H1 (cell line): ENCODE measurements at regions not wholly inside any gene's neighbourhood (a gene's known extent, or its start where the extent isn't known, plus 50 kb on each side); places are given as distances from the start of the nearest gene placed in this dataset.

ENCODE experiments used
- CTCF ChIA-PET: fragments of 300-600 bp; sonication (Branson Sonifier 250); formaldehyde crosslinking; loops from one replicate; lab custom pipeline; 2021; ENCODE audit not compliant: partially characterized antibody; lab: Charles Lee
- POLR2A ChIA-PET: fragments of 300-600 bp; sonication (Branson Sonifier 250); formaldehyde crosslinking; loops from one replicate; lab custom pipeline; 2021; ENCODE audit warnings: inconsistent platforms; ENCODE audit not compliant: partially characterized antibody; lab: Charles Lee
- DNase-seq, 2 experiments: peaks; one replicate each; pipeline versions ENCODE4 v3.0.0 to v3.0.0-alpha.2; 2010 to 2022; ENCODE audit warnings: low spot score in 2 of 2, low read depth in 1 of 2, mixed read lengths in 1 of 2
- FAIRE-seq: peaks from 2 replicates; lab custom pipeline; 2011; peaks lifted over from hg19 to GRCh38; lab: Jason Lieb, UNC
- H2AFZ ChIP-seq: 2 replicates; pipeline ENCODE4 v1.8.1; 2012; ENCODE audit warnings: low read length, inconsistent platforms
- H2AK5ac ChIP-seq: 2 replicates; pipeline ENCODE4 v1.6.1; 2013; ENCODE audit warnings: low read depth, low read length
- H2BK120ac ChIP-seq: replicated peaks from 2 replicates; pipeline ENCODE3; 2013; ENCODE audit warnings: low read depth, low read length, inconsistent platforms
- H2BK12ac ChIP-seq: 2 replicates; pipeline ENCODE4 v1.6.1; 2013; ENCODE audit warnings: low read depth, low read length
- H2BK15ac ChIP-seq: 2 replicates; pipeline ENCODE4 v1.6.1; 2013; ENCODE audit warnings: low read length
- H2BK20ac ChIP-seq: 2 replicates; pipeline ENCODE4 v1.6.1; 2013; ENCODE audit warnings: low read length
- H2BK5ac ChIP-seq: 2 replicates; pipeline ENCODE4 v1.6.1; 2013; ENCODE audit warnings: low read depth, low read length
- H3K14ac ChIP-seq: 2 replicates; pipeline ENCODE4 v1.6.1; 2013; ENCODE audit warnings: inconsistent platforms; ENCODE audit not compliant: insufficient read length
- H3K18ac ChIP-seq: 2 replicates; pipeline ENCODE4 v1.6.1; 2013; ENCODE audit warnings: low read length; ENCODE audit errors: extremely low read depth
- H3K23ac ChIP-seq: 2 replicates; pipeline ENCODE4 v1.6.1; 2013; ENCODE audit warnings: inconsistent platforms; ENCODE audit not compliant: insufficient read length
- H3K23me2 ChIP-seq: 2 replicates; pipeline ENCODE4 v1.6.1; 2013; ENCODE audit warnings: low read depth, low read length
- H3K27ac ChIP-seq: 2 replicates; pipeline ENCODE4 v1.6.1; 2011; ENCODE audit warnings: low read depth, low read length, inconsistent platforms
- H3K27me3 ChIP-seq, 4 experiments: replicated peaks in 1 of 4; 1 replicate in 1 of 4; 2 replicates in 3 of 4; pipeline versions ENCODE4 v1.6.1 to v1.8.1; 2011 to 2013; ENCODE audit warnings: low read length in 3 of 4, mild to moderate bottlenecking in 3 of 4, inconsistent platforms in 2 of 4, mixed read lengths in 2 of 4, moderate library complexity in 1 of 4; ENCODE audit not compliant: control insufficient read depth in 3 of 4, insufficient read depth in 3 of 4; ENCODE audit errors: extremely low read depth in 1 of 4
- H3K36me3 ChIP-seq, 4 experiments: 2 replicates each; pipeline versions ENCODE4 v1.6.1 to v1.8.1; 2011 to 2013; ENCODE audit warnings: mild to moderate bottlenecking in 4 of 4, low read length in 3 of 4, moderate library complexity in 2 of 4, control low read depth in 1 of 4, inconsistent platforms in 1 of 4; ENCODE audit not compliant: insufficient read depth in 4 of 4, control insufficient read depth in 2 of 4
- H3K4ac ChIP-seq: replicated peaks from 2 replicates; pipeline ENCODE3; 2013; ENCODE audit warnings: low read length, low read depth, mixed read lengths, inconsistent platforms; ENCODE audit not compliant: insufficient read length
- H3K4me1 ChIP-seq, 4 experiments: replicated peaks in 1 of 4; 1 replicate in 1 of 4; 2 replicates in 3 of 4; pipeline versions ENCODE4 v1.6.1 to v1.8.1; 2011 to 2013; ENCODE audit warnings: low read length in 3 of 4, inconsistent platforms in 2 of 4, mixed read lengths in 1 of 4; ENCODE audit not compliant: insufficient read depth in 4 of 4, control insufficient read depth in 3 of 4
- H3K4me2 ChIP-seq, 2 experiments: 2 replicates each; pipeline versions ENCODE4 v1.6.1 to v1.8.1; 2011 to 2013; ENCODE audit warnings: low read depth in 2 of 2, low read length in 2 of 2, control low read depth in 1 of 2, inconsistent platforms in 1 of 2, mild to moderate bottlenecking in 1 of 2; ENCODE audit not compliant: insufficient read depth in 1 of 2
- H3K4me3 ChIP-seq, 4 experiments: fragments of 200-600, 300-600 bp in 1 of 4; sonication (generic), shearing (Covaris generic), sonication (Bioruptor Twin) in 1 of 4; 2 replicates each; pipeline versions ENCODE4 v1.5.1 to v1.8.1; 2011 to 2016; ENCODE audit warnings: low read length in 4 of 4, low read depth in 3 of 4, control low read depth in 2 of 4, inconsistent platforms in 2 of 4, mild to moderate bottlenecking in 2 of 4, mixed read lengths in 1 of 4, moderate library complexity in 1 of 4; ENCODE audit not compliant: insufficient read depth in 2 of 4; ENCODE audit errors: extremely low read depth in 1 of 4
- H3K56ac ChIP-seq: replicated peaks from 2 replicates; pipeline ENCODE3; 2013; ENCODE audit warnings: low read depth, mild to moderate bottlenecking, mixed read lengths, low read length, inconsistent platforms; ENCODE audit not compliant: insufficient read length
- H3K79me1 ChIP-seq: 2 replicates; pipeline ENCODE4 v1.6.1; 2013; ENCODE audit warnings: low read depth, low read length, control low read depth
- H3K79me2 ChIP-seq, 2 experiments: 2 replicates each; pipeline versions ENCODE4 v1.6.1 to v1.8.1; 2012 to 2013; ENCODE audit warnings: low read length in 2 of 2, mild to moderate bottlenecking in 2 of 2, inconsistent platforms in 1 of 2; ENCODE audit not compliant: insufficient read depth in 2 of 2, control insufficient read depth in 1 of 2
- H3K9ac ChIP-seq, 4 experiments: replicated peaks in 1 of 4; 1 replicate in 1 of 4; 2 replicates in 3 of 4; pipeline versions ENCODE4 v1.6.1 to v1.8.1; 2011 to 2013; ENCODE audit warnings: low read depth in 3 of 4, low read length in 3 of 4, control low read depth in 2 of 4, mild to moderate bottlenecking in 2 of 4, moderate library complexity in 2 of 4, inconsistent platforms in 1 of 4; ENCODE audit errors: extremely low read depth in 1 of 4
- H3K9me3 ChIP-seq, 2 experiments: 2 replicates each; pipeline versions ENCODE4 v1.6.1 to v1.8.1; 2012 to 2013; ENCODE audit warnings: mild to moderate bottlenecking in 2 of 2, moderate library complexity in 2 of 2, control low read depth in 1 of 2, inconsistent platforms in 1 of 2, low read depth in 1 of 2, low read length in 1 of 2, mixed read lengths in 1 of 2; ENCODE audit not compliant: insufficient read depth in 2 of 2
- H4K20me1 ChIP-seq, 2 experiments: replicated peaks in 1 of 2; 2 replicates each; pipeline versions ENCODE3 to v1.8.1; 2011 to 2013; ENCODE audit warnings: inconsistent platforms in 2 of 2, low read length in 2 of 2, mild to moderate bottlenecking in 1 of 2; ENCODE audit not compliant: insufficient read depth in 2 of 2, control insufficient read depth in 1 of 2
- H4K5ac ChIP-seq: 2 replicates; pipeline ENCODE4 v1.6.1; 2013; ENCODE audit warnings: low read length, low read depth, mixed read lengths, inconsistent platforms; ENCODE audit not compliant: insufficient read length
- H4K8ac ChIP-seq: 2 replicates; pipeline ENCODE4 v1.8.0; 2013; ENCODE audit warnings: mild to moderate bottlenecking, moderate library complexity, low read length, inconsistent platforms; ENCODE audit not compliant: insufficient read depth; ENCODE audit errors: extremely low read depth
- H4K91ac ChIP-seq: replicated peaks from 2 replicates; pipeline ENCODE3; 2013; ENCODE audit warnings: low read length, mixed read lengths, inconsistent platforms; ENCODE audit not compliant: insufficient read length
- ATF2 ChIP-seq: IDR thresholded peaks from 2 replicates; pipeline ENCODE4 v1.6.1; 2012; ENCODE audit warnings: low read length, inconsistent platforms
- CBX8 ChIP-seq: fragments of 300-800, 300-1000 bp; sonication (generic); IDR thresholded peaks from 2 replicates; pipeline ENCODE4 v1.7.1; 2016; ENCODE audit warnings: low read depth, low read length, borderline replicate concordance
- CHD2 ChIP-seq: IDR thresholded peaks from 2 replicates; pipeline ENCODE4 v1.6.1; 2012; ENCODE audit warnings: low read length, improper control_type of control experiment
- EZH2 ChIP-seq: fragments of 200-600 bp; sonication (generic); IDR thresholded peaks from 2 replicates; pipeline ENCODE4 v1.7.1; 2012; ENCODE audit warnings: low read depth, mild to moderate bottlenecking, moderate library complexity, low read length, inconsistent platforms; ENCODE audit not compliant: severe bottlenecking
- KDM1A ChIP-seq: fragments of 200-600, 300-600 bp; sonication (generic); IDR thresholded peaks from 2 replicates; pipeline ENCODE4 v1.7.1; 2016; ENCODE audit warnings: mild to moderate bottlenecking, low read length, borderline replicate concordance
- NANOG ChIP-seq: IDR thresholded peaks from 2 replicates; pipeline ENCODE4 v1.6.1; 2011; ENCODE audit warnings: low read length, low read depth, mild to moderate bottlenecking, inconsistent platforms; ENCODE audit not compliant: insufficient read depth, poor library complexity, severe bottlenecking
- POLR2AphosphoS5 ChIP-seq: IDR thresholded peaks from 2 replicates; pipeline ENCODE4 v1.6.1; 2011; ENCODE audit warnings: low read depth, low read length
- RAD21 ChIP-seq, 2 experiments: IDR thresholded peaks in 1 of 2; conservative IDR thresholded peaks in 1 of 2; 2 replicates each; pipeline ENCODE4 v1.6.1; 2011; ENCODE audit warnings: low read depth in 2 of 2, low read length in 2 of 2, improper control_type of control experiment in 1 of 2, inconsistent platforms in 1 of 2, mild to moderate bottlenecking in 1 of 2, moderate library complexity in 1 of 2
- RNF2 ChIP-seq: fragments of 200-900, 300-1000 bp; sonication (generic); IDR thresholded peaks from 2 replicates; pipeline ENCODE4 v1.7.1; 2016; ENCODE audit warnings: borderline replicate concordance, low read depth, mild to moderate bottlenecking, antibody characterized with exemption, low read length; ENCODE audit not compliant: poor library complexity, severe bottlenecking; ENCODE audit errors: missing control alignments
- TAF1 ChIP-seq: IDR thresholded peaks from 2 replicates; pipeline ENCODE4 v1.6.1; 2011; ENCODE audit warnings: mild to moderate bottlenecking, low read depth, low read length
- USF2 ChIP-seq: IDR thresholded peaks from 2 replicates; pipeline ENCODE4 v1.6.1; 2011; ENCODE audit warnings: low read length, improper control_type of control experiment
- YY1 ChIP-seq: IDR thresholded peaks from 2 replicates; pipeline ENCODE4 v1.6.1; 2011; ENCODE audit warnings: low read depth, mild to moderate bottlenecking, low read length

GRCh38 chr5:60494635-60495034 is 205.3 kb downstream of the DEPDC1B start:
- H2BK12ac ChIP-seq, result no peak overlapping the region
- H3K9ac ChIP-seq, result no peak overlapping the region
- H3K56ac ChIP-seq, result no peak overlapping the region
- H3K4ac ChIP-seq, result no peak overlapping the region
- no peaks in the 10 kb centered on the region for H3K23me2 ChIP-seq
- H2BK120ac ChIP-seq, result no peak overlapping the region
- no peak overlapping the region for H3K4me2 ChIP-seq
- no peaks in the 10 kb centered on the region for H3K36me3 ChIP-seq
- CTCF ChIA-PET, result interaction anchor here (0.6 to 1.2 kb wide), 2 partner anchors 11 to 667 kb away, joined by 3 read pairs; no protein-coding TSS in a partner anchor
- no peak overlapping the region for H3K4me3 ChIP-seq
- H2BK20ac ChIP-seq, result no peak overlapping the region
- no peak overlapping the region for H4K91ac ChIP-seq
- no peak overlapping the region for H2AK5ac ChIP-seq
- peaks cover 0 to 3% (median 0%) of the 10 kb centered on the region in 4 experiments; a peak in 1 of 7 replicates for H3K4me1 ChIP-seq
- H2BK5ac ChIP-seq, result no peak overlapping the region
- no peaks in the 10 kb centered on the region for H3K79me2 ChIP-seq
- POLR2A ChIA-PET, result no interaction called here
- no peaks in the 10 kb centered on the region for H3K9me3 ChIP-seq
- DNase-seq, result no peak
- no peak overlapping the region for H3K23ac ChIP-seq
- no peak overlapping the region for H4K5ac ChIP-seq
- no peak overlapping the region for H3K27ac ChIP-seq
- H4K8ac ChIP-seq, result no peak overlapping the region
- H2BK15ac ChIP-seq, result no peak overlapping the region
- FAIRE-seq, result no peak
- no peaks in the 10 kb centered on the region for H3K27me3 ChIP-seq
- H3K18ac ChIP-seq, result no peak overlapping the region
- no peaks in the 10 kb centered on the region for H4K20me1 ChIP-seq
- no peaks in the 10 kb centered on the region for H3K79me1 ChIP-seq
- H3K14ac ChIP-seq, result no peak overlapping the region
- no peak overlapping the region for H2AFZ ChIP-seq
- TF ChIP-seq POLR2AphosphoS5 (no peak), CHD2 (no peak), RNF2 (no peak), USF2 (no peak), RAD21 (IDR thresholded peaks at IDR 0.05 in 1 of 2, conservative IDR thresholded peaks at IDR 0.05 in 1 of 2; ENCODE audit: low read depth in 2 of 2, low read length in 2 of 2) (no peak), ATF2 (no peak), NANOG (no peak), TAF1 (no peak), YY1 (no peak), CBX8 (no peak), EZH2 (no peak), KDM1A (no peak)
